GM12892 (cell line): ENCODE measurements at regions not wholly inside any gene's neighbourhood (a gene's known extent, or its start where the extent isn't known, plus 50 kb on each side); places are given as distances from the start of the nearest gene placed in this dataset.

ENCODE experiments used
- POLR2A ChIP-seq: IDR thresholded peaks from 2 replicates; pipeline ENCODE4 v1.6.1; 2011; ENCODE audit warnings: low read depth, low read length, control low read depth
- POLR2AphosphoS5 ChIP-seq: IDR thresholded peaks from 2 replicates; pipeline ENCODE4 v1.6.1; 2011; ENCODE audit warnings: low read depth, low read length, control low read depth
- TAF1 ChIP-seq: IDR thresholded peaks from 2 replicates; pipeline ENCODE4 v1.6.1; 2011; ENCODE audit warnings: low read depth, mild to moderate bottlenecking, control low read depth, low read length, borderline replicate concordance

- TF ChIP-seq TAF1: no peak
- TF ChIP-seq POLR2AphosphoS5: no peak
- TF ChIP-seq POLR2A: no peak
These were observed 270.8 kb upstream of the POM121L12 start for GRCh38 chr7:52764492-52765169.
